Naive B cell (primary cell): ENCODE measurements at regions not wholly inside any gene's neighbourhood (a gene's known extent, or its start where the extent isn't known, plus 50 kb on each side); places are given as distances from the start of the nearest gene placed in this dataset.

ENCODE experiments used
- ATAC-seq, 2 donors: fragments of 150-1000 bp; cut with Tn5 transposase; 2 replicates each; pipeline ENCODE4 v1.10.0; 2021; ENCODE audit warnings: low read depth in 2 of 2, mild to moderate bottlenecking in 2 of 2, moderate library complexity in 2 of 2
- DNase-seq: peaks from one replicate; pipeline ENCODE4 v3.0.0; 2022
- H3K27ac Mint-ChIP-seq, 6 donors: one replicate each; pipeline ENCODE4 v1.8.0; 2020 to 2022; ENCODE audit warnings: mild to moderate bottlenecking in 6 of 6, mixed read lengths in 6 of 6, moderate library complexity in 5 of 6, inconsistent platforms in 2 of 6
- H3K27me3 Mint-ChIP-seq, 3 donors: one replicate each; pipeline ENCODE4 v1.8.0; 2021 to 2022; ENCODE audit warnings: mixed read lengths in 3 of 3, mild to moderate bottlenecking in 1 of 3
- H3K36me3 Mint-ChIP-seq, 2 donors: one replicate each; pipeline ENCODE4 v1.8.0; 2020 to 2022; ENCODE audit warnings: mixed read lengths in 2 of 2, inconsistent platforms in 1 of 2, mild to moderate bottlenecking in 1 of 2
- H3K4me1 Mint-ChIP-seq, 3 donors: one replicate each; pipeline ENCODE4 v1.8.0; 2020 to 2022; ENCODE audit warnings: mixed read lengths in 3 of 3, inconsistent platforms in 1 of 3, mild to moderate bottlenecking in 1 of 3, moderate library complexity in 1 of 3
- H3K4me3 Mint-ChIP-seq, 8 donors: one replicate each; pipeline ENCODE4 v1.8.0; 2020 to 2022; ENCODE audit warnings: mild to moderate bottlenecking in 8 of 8, mixed read lengths in 8 of 8, moderate library complexity in 8 of 8, inconsistent platforms in 2 of 8
- H3K9me3 Mint-ChIP-seq, 7 donors: one replicate each; pipeline ENCODE4 v1.8.0; 2020 to 2022; ENCODE audit warnings: mixed read lengths in 7 of 7, mild to moderate bottlenecking in 5 of 7, inconsistent platforms in 2 of 7, moderate library complexity in 1 of 7

DNA sequence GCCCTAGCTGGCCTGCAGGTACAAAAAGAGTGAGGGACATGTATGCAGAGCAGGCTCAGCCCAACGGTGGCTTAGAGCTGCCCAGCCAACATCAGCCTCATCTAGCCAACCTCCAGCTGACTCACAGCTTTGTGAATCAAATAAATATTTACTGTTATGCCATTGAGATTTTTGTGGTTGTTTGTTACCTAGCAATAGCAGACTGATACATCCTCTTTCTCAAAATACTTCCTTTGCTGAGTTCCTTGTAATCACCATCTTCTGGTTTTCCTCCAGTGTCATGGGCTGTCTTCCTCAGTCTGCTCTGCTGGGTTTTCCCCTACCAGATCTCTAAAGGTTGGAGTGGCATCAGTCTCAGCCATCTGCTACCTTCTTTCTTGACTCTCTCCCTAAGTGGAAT is 126.6 kb upstream of the SLC1A4 start:
- ATAC-seq = peak; percentile 38 to 44
- H3K27ac Mint-ChIP-seq = no peak overlapping the region
- no peaks in the 10 kb centered on the region for H3K9me3 Mint-ChIP-seq
- H3K4me1 Mint-ChIP-seq = peaks cover 15 to 23% (median 18%) of the 10 kb centered on the region in 3 donors
- no peaks in the 10 kb centered on the region for H3K27me3 Mint-ChIP-seq
- DNase-seq = peak; percentile 67
- no peaks in the 10 kb centered on the region for H3K36me3 Mint-ChIP-seq
- no peak overlapping the region for H3K4me3 Mint-ChIP-seq

- peak; percentile 16 to 24 for ATAC-seq
- no peaks in the 10 kb centered on the region for H3K27me3 Mint-ChIP-seq
- no peaks in the 10 kb centered on the region for H3K9me3 Mint-ChIP-seq
- peaks cover 11 to 16% (median 11%) of the 10 kb centered on the region in 3 donors for H3K4me1 Mint-ChIP-seq
- no peak overlapping the region for H3K27ac Mint-ChIP-seq
- peak; percentile 67 for DNase-seq
- no peak overlapping the region for H3K4me3 Mint-ChIP-seq
- H3K36me3 Mint-ChIP-seq = no peaks in the 10 kb centered on the region
Observed at GRCh38 chr2:64863097-64863820, 125.9 kb upstream of the SLC1A4 start.

DNA sequence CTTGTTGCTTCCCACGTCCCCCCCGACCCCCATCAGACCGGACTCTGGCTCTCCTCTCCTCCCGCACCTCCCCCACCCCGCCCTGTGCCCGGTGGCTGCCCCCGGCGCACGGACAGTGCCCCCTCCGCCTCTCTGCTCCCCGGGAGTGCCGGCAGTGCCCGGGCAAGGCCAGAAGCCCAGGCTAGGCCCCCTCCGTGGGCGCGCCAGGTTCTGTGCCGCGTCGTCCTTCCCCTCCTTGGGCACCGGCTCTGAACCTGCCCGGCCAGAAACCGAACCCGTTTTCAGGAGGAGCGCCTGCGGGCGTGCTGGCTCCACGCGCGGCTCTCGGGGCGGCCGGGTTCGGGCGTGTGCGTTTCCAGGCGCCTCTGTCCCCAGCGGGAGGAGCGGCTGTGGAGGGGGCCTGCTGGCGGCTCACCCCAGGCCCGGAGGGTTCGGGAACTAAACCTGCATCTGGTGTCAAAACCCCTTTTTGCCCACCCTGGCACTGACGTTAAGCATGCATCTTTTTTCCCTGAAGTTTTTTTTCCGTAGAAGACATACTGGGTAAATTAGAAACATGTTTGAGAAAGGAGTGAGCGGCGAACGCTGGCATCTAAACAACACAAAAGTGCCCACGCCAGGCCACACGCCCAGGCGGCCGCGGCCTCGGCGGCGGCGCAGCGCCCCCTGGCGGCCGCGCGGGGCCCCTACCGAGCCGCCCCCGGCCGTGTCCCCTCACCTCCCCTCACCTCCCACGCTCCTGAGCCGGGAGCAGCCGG is 123.9 kb upstream of the SLC1A4 start:
- peak; percentile 61 to 63 for ATAC-seq
- Mint-ChIP-seq H3K9me3 (no peaks in the 10 kb centered on the region), H3K27ac (peak overlapping the region in 3 of 6 donors; percentile 82 to 95 (median 84))

DNA sequence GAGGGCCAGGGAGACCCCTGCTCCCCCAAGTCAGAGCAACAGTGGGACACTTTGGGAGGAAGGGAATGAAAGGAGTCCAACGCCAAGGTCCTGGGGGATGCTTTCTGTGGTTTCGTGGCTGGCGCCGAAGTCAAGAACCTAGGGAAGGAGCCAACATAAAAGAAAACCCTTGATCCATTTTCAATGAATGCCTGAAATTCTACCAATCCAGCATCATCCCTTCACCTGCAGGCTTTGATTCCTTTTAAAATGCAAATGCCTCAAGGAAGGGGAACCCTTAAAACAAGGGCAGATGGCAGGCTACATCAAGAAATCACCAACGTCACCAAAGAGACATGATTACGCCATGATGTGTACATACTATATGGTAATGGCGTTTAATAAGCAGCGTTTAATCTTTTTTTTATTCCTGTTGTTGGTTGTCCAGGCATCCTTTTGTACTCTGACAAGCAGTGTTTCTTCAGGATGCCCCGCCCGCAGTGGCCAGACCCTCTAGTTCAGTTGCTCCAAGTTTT is 123.3 kb upstream of the SLC1A4 start:
- ATAC-seq (no peak), DNase-seq (peak; percentile 19)
- H3K36me3 Mint-ChIP-seq = no peaks in the 10 kb centered on the region
- H3K4me3 Mint-ChIP-seq = peak overlapping the region in 3 of 8 donors; percentile 37 to 66 (median 59)
- peaks cover 0 to 5% (median 4%) of the 10 kb centered on the region in 3 donors for H3K4me1 Mint-ChIP-seq
- no peaks in the 10 kb centered on the region for H3K9me3 Mint-ChIP-seq
- H3K27ac Mint-ChIP-seq = peak overlapping the region in 1 of 6 donors; percentile 59
- no peaks in the 10 kb centered on the region for H3K27me3 Mint-ChIP-seq

More for the DNA sequence above, 123.9 kb upstream of the SLC1A4 start:
- DNase-seq = peak; percentile 70
- Mint-ChIP-seq H3K27me3 (no peaks in the 10 kb centered on the region), H3K4me1 (peaks cover 0 to 5% (median 4%) of the 10 kb centered on the region in 3 donors), H3K36me3 (no peaks in the 10 kb centered on the region), H3K4me3 (peak overlapping the region in 1 of 8 donors; percentile 91)

GRCh38 chr2:64866797-64867196 is 122.4 kb upstream of the SLC1A4 start:
- peaks cover 0 to 5% (median 4%) of the 10 kb centered on the region in 3 donors for H3K4me1 Mint-ChIP-seq
- H3K27ac Mint-ChIP-seq = peak overlapping the region in 3 of 6 donors; percentile 59 to 94 (median 72)
- H3K4me3 Mint-ChIP-seq = peak overlapping the region in 5 of 8 donors; percentile 37 to 71 (median 63)
- DNase-seq (no peak), ATAC-seq (no peak)
- no peaks in the 10 kb centered on the region for H3K36me3 Mint-ChIP-seq
- no peaks in the 10 kb centered on the region for H3K27me3 Mint-ChIP-seq
- H3K9me3 Mint-ChIP-seq = no peaks in the 10 kb centered on the region

DNA sequence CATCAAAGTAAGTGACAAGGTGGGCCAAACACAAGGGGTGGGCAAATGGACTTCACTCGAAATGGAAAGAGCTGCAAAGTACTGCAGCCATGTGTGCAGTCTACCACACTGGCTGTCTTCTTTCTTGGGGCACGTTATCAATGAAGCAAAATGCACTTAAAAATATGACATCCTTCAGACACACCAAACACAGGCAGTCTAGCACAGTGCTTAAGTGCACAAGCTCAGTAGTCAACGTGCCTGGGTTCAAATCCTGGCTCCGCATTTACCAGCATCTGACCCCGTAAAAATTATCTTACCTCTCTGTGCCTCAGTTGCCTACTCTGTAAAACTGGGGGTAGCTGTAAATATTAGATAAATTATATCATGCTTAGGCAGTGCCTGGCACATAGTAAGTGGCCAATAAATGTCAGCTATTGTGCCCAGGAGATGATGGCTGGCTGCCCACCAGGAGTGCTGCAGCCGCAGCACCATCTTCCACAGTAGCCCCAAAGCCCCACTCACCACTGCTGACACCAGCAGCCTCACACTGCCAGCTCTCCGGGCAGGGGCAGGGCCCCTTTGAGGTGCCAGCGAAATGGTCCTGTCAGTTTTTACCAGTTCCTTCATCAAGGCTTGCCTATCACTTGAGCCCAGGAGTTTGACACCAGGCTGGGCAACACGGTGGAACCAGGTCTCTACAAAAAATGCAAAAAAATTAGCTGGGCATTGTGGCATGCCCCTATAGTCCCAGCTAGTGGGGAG is 121.8 kb upstream of the SLC1A4 start:
- Mint-ChIP-seq H3K36me3 (no peaks in the 10 kb centered on the region), H3K4me3 (peak overlapping the region in 1 of 8 donors; percentile 2)
- DNase-seq = no peak

DNA sequence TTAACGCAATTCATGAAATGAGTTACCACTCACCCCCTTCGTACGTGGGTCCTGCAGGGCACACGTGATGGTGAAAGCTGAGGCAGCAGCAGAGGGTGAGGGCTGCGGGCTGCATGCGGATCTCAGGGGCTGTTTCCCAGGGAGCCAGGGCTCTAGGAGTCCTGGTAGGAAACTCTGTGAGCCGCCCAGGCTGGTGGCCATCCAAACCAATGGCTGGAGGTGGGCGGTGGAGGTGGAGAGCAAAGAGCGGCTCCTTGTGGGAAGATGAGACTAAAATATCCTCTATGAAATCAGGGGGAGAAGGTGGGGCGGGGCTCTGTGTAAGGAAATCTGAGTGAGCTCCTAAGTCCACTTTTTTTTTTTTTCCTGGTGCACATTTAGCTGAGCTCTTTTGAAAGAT is 120.1 kb upstream of the SLC1A4 start:
- no peaks in the 10 kb centered on the region for H3K27me3 Mint-ChIP-seq
- H3K27ac Mint-ChIP-seq = no peak overlapping the region
- ATAC-seq (no peak), DNase-seq (no peak)
- H3K36me3 Mint-ChIP-seq = no peaks in the 10 kb centered on the region
- no peak overlapping the region for H3K4me3 Mint-ChIP-seq
- peaks cover 6 to 15% (median 10%) of the 10 kb centered on the region in 3 donors for H3K4me1 Mint-ChIP-seq
- H3K9me3 Mint-ChIP-seq = no peaks in the 10 kb centered on the region

More for the DNA sequence above, 121.8 kb upstream of the SLC1A4 start:
- H3K4me1 Mint-ChIP-seq = peaks cover 0 to 5% (median 4%) of the 10 kb centered on the region in 3 donors
- ATAC-seq = no peak
- no peak overlapping the region for H3K27ac Mint-ChIP-seq
- no peaks in the 10 kb centered on the region for H3K27me3 Mint-ChIP-seq
- no peaks in the 10 kb centered on the region for H3K9me3 Mint-ChIP-seq

GRCh38 chr2:64873472-64873924 is 115.7 kb upstream of the SLC1A4 start:
- DNase-seq (peak; percentile 78), ATAC-seq (peak; percentile 97 to 98)
- no peaks in the 10 kb centered on the region for H3K9me3 Mint-ChIP-seq
- no peaks in the 10 kb centered on the region for H3K27me3 Mint-ChIP-seq
- no peaks in the 10 kb centered on the region for H3K36me3 Mint-ChIP-seq
- H3K27ac Mint-ChIP-seq = peak overlapping the region in 2 of 6 donors; percentile 30 to 85
- peaks cover 6 to 10% (median 6%) of the 10 kb centered on the region in 3 donors for H3K4me1 Mint-ChIP-seq
- peak overlapping the region in 5 of 8 donors; percentile 2 to 69 (median 42) for H3K4me3 Mint-ChIP-seq

GRCh38 chr2:64874593-64874992 is 114.6 kb upstream of the SLC1A4 start:
- DNase-seq (no peak), ATAC-seq (no peak)
- Mint-ChIP-seq H3K36me3 (no peaks in the 10 kb centered on the region), H3K4me3 (no peak overlapping the region), H3K9me3 (no peaks in the 10 kb centered on the region), H3K27ac (peak overlapping the region in 2 of 6 donors; percentile 13 to 76), H3K27me3 (no peaks in the 10 kb centered on the region), H3K4me1 (peaks cover 6 to 10% (median 6%) of the 10 kb centered on the region in 3 donors)

DNA sequence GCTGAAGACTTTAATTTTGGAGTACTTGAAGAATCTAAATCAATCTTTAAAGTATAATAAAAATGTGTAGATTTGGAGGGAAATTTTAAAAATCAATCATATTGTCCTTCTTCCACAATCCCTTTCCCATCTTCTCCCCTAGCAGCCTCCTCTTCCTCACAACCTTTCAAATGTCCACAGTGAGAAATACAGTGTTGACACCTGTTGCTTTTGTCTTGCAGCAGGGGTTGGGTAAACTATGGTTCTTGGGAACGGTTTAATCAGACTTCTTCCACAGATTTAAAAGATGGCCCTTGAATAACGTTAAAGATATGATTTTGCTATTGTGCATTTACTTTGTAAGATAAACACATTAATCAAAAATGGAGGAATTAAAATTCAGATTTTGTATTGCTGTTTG is 113.8 kb upstream of the SLC1A4 start:
- Mint-ChIP-seq H3K4me3 (no peak overlapping the region), H3K36me3 (no peaks in the 10 kb centered on the region), H3K4me1 (peaks cover 6 to 10% (median 6%) of the 10 kb centered on the region in 3 donors), H3K27me3 (no peaks in the 10 kb centered on the region), H3K27ac (no peak overlapping the region), H3K9me3 (no peaks in the 10 kb centered on the region)
- DNase-seq (no peak), ATAC-seq (no peak)

GRCh38 chr2:64876137-64876647 is 113.0 kb upstream of the SLC1A4 start:
- Mint-ChIP-seq H3K27ac (peak overlapping the region in 1 of 6 donors; percentile 49), H3K36me3 (no peaks in the 10 kb centered on the region), H3K4me1 (peaks cover 8 to 15% (median 10%) of the 10 kb centered on the region in 3 donors), H3K9me3 (no peaks in the 10 kb centered on the region), H3K4me3 (no peak overlapping the region), H3K27me3 (no peaks in the 10 kb centered on the region)
- no peak for DNase-seq
- no peak for ATAC-seq

DNA sequence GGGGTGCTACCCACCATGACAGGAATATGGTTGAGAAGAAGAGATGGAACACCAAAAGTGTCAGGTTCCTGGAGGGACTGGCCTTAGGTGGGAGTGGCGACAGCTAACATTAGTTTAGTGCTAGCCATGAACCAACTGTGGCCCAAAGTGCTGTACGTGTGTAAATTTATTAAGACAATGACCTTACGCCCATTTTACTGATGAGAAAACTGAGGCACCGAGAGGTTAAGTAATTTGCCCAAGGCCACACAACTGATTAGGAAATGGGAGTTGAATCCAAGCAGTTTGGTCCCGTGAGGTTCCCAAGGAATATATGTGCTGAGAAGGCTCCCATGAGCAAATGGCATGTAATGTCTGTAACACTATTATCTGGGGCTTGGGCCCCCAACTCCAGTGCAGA is 109.5 kb upstream of the SLC1A4 start:
- ATAC-seq (no peak), DNase-seq (no peak)
- Mint-ChIP-seq H3K4me3 (peak overlapping the region in 1 of 8 donors; percentile 26), H3K4me1 (peaks cover 8 to 12% (median 8%) of the 10 kb centered on the region in 3 donors), H3K36me3 (peaks cover 0 to 4% of the 10 kb centered on the region in 2 donors), H3K27me3 (no peaks in the 10 kb centered on the region), H3K27ac (no peak overlapping the region), H3K9me3 (no peaks in the 10 kb centered on the region)
